Glutamatergic neuron (in vitro differentiated cells): ENCODE measurements at regions not wholly inside any gene's neighbourhood (a gene's known extent, or its start where the extent isn't known, plus 50 kb on each side); places are given as distances from the start of the nearest gene placed in this dataset.

Experiments
- DNase-seq: peaks from one replicate; pipeline ENCODE4 v3.0.0; 2022
- H3K27ac Mint-ChIP-seq: one replicate; pipeline ENCODE4 v1.8.0; 2020; ENCODE audit warnings: mild to moderate bottlenecking, mixed read lengths, inconsistent platforms; ENCODE audit not compliant: unreplicated experiment
- H3K27me3 Mint-ChIP-seq: one replicate; pipeline ENCODE4 v1.8.0; 2020; ENCODE audit warnings: mild to moderate bottlenecking, moderate library complexity, mixed read lengths, inconsistent platforms; ENCODE audit not compliant: unreplicated experiment
- H3K36me3 Mint-ChIP-seq: one replicate; pipeline ENCODE4 v1.8.0; 2020; ENCODE audit warnings: mild to moderate bottlenecking, mixed read lengths, inconsistent platforms; ENCODE audit not compliant: unreplicated experiment
- H3K4me1 Mint-ChIP-seq: one replicate; pipeline ENCODE4 v1.8.0; 2020; ENCODE audit warnings: mild to moderate bottlenecking, low read depth, mixed read lengths, inconsistent platforms; ENCODE audit not compliant: unreplicated experiment
- H3K4me3 Mint-ChIP-seq: one replicate; pipeline ENCODE4 v1.8.0; 2020; ENCODE audit warnings: mild to moderate bottlenecking, mixed read lengths, inconsistent platforms; ENCODE audit not compliant: unreplicated experiment
- H3K9me3 Mint-ChIP-seq: one replicate; pipeline ENCODE4 v1.8.0; 2020; ENCODE audit warnings: mild to moderate bottlenecking, moderate library complexity, mixed read lengths, inconsistent platforms; ENCODE audit not compliant: unreplicated experiment
- TF ChIP-seq, protein P1 (sequence below): fragments of 200-600 bp; sonication (generic); IDR thresholded peaks from one replicate; pipeline ENCODE4 v1.5.0; 2021; ENCODE audit not compliant: partially characterized antibody, unreplicated experiment

DNA sequence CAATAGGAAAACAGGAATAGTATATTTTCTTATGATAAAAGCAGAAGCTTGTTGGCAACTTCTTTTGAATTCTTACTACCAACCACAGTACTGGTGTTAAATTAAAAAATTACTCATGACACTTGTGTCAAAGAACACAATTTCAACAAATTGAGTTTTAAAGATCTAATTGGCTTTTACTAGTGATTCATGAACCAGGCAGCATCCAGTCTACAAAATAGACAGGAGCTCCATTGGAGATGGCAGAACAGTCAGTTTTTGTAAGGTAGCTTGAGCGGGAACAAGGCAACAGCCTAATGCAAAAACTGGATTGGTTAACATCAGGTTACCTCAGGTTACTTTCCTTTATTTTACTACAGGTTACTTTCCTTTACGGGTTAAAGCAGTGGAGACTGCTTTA, 181.3 kb upstream of the THBS1 start:
- peaks cover 1% of the 10 kb centered on the region for H3K9me3 Mint-ChIP-seq
- H3K27me3 Mint-ChIP-seq = peaks cover 2% of the 10 kb centered on the region
- TF ChIP-seq, protein P1, sequence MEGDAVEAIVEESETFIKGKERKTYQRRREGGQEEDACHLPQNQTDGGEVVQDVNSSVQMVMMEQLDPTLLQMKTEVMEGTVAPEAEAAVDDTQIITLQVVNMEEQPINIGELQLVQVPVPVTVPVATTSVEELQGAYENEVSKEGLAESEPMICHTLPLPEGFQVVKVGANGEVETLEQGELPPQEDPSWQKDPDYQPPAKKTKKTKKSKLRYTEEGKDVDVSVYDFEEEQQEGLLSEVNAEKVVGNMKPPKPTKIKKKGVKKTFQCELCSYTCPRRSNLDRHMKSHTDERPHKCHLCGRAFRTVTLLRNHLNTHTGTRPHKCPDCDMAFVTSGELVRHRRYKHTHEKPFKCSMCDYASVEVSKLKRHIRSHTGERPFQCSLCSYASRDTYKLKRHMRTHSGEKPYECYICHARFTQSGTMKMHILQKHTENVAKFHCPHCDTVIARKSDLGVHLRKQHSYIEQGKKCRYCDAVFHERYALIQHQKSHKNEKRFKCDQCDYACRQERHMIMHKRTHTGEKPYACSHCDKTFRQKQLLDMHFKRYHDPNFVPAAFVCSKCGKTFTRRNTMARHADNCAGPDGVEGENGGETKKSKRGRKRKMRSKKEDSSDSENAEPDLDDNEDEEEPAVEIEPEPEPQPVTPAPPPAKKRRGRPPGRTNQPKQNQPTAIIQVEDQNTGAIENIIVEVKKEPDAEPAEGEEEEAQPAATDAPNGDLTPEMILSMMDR = no peak
- H3K4me1 Mint-ChIP-seq = peaks cover 7% of the 10 kb centered on the region
- no peak overlapping the region for H3K4me3 Mint-ChIP-seq
- DNase-seq = no peak
- no peaks in the 10 kb centered on the region for H3K36me3 Mint-ChIP-seq
- H3K27ac Mint-ChIP-seq = no peak overlapping the region

DNA sequence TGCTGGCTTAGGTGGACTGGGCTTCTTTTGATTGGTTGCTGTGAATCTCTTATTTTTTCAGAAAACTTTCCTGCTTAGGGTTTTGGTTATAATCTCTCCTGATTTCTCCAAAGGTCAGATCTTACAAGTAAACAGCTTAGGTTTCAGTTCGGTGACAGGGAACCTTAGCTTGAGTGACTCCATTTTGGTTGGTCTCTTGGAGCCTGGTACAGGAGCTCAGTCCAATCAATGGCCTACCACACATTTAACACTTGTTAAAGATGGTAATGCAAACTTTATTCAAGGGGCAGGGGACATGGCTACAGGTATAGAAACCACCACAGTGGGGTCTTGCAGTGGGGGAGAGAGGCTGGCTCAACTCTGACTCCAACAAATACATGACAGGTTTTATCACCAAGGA, 180.9 kb upstream of the THBS1 start:
- Mint-ChIP-seq H3K27ac (no peak overlapping the region), H3K9me3 (no peaks in the 10 kb centered on the region), H3K36me3 (no peaks in the 10 kb centered on the region), H3K27me3 (peaks cover 2% of the 10 kb centered on the region), H3K4me1 (peaks cover 6% of the 10 kb centered on the region), H3K4me3 (no peak overlapping the region)
- TF ChIP-seq, protein P1 = no peak
- DNase-seq = no peak

- Mint-ChIP-seq H3K36me3 (no peaks in the 10 kb centered on the region), H3K27me3 (no peaks in the 10 kb centered on the region), H3K9me3 (no peaks in the 10 kb centered on the region), H3K27ac (no peak overlapping the region), H3K4me3 (no peak overlapping the region), H3K4me1 (no peaks in the 10 kb centered on the region)
- TF ChIP-seq, protein P1 = no peak
- no peak for DNase-seq
These were observed 179.9 kb upstream of the THBS1 start for GRCh38 chr15:39400821-39401550.

GRCh38 chr15:39403640-39404117, 177.2 kb upstream of the THBS1 start:
- Mint-ChIP-seq H3K9me3 (no peaks in the 10 kb centered on the region), H3K4me3 (no peak overlapping the region), H3K36me3 (no peaks in the 10 kb centered on the region), H3K27ac (no peak overlapping the region), H3K27me3 (peaks cover 1% of the 10 kb centered on the region), H3K4me1 (no peaks in the 10 kb centered on the region)
- no peak for DNase-seq
- TF ChIP-seq, protein P1 = no peak

DNA sequence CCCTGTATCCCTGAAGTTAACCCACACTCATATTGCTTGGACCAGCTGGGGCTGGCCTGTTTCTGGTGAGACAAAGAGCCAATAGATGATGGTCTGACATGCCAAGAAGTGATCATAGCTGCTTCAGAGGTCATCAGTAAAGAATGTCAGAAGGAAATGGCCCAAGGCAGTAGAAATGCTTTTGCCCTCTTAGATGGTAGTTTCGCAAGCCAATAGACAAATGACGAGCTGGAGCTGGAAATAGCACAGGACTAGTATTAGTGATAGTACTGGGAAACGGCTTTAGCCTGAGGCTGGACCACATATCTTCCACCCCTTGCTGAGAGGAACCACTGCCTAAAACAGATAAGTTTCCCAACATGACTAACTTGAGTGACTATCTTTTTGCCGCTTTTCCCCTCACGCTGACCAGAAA, 176.1 kb upstream of the THBS1 start:
- H3K27me3 Mint-ChIP-seq = peaks cover 1% of the 10 kb centered on the region

More for the DNA sequence above, 176.1 kb upstream of the THBS1 start:
- no peak overlapping the region for H3K27ac Mint-ChIP-seq
- no peaks in the 10 kb centered on the region for H3K36me3 Mint-ChIP-seq
- no peak for DNase-seq
- no peak overlapping the region for H3K4me3 Mint-ChIP-seq
- no peaks in the 10 kb centered on the region for H3K4me1 Mint-ChIP-seq
- no peaks in the 10 kb centered on the region for H3K9me3 Mint-ChIP-seq
- TF ChIP-seq, protein P1 = no peak
